Panc1 (cell line): ENCODE measurements at regions not wholly inside any gene's neighbourhood (a gene's known extent, or its start where the extent isn't known, plus 50 kb on each side); places are given as distances from the start of the nearest gene placed in this dataset.
"Not testable (repeated sequence)": the region's sequence is repeated elsewhere in the genome, so short reads cannot be mapped to it uniquely, and the experiment has no call there.

Experiments
- ATAC-seq: fragments of 200-7000 bp; cut with Tn5 transposase; 2 replicates; pipeline ENCODE4 v1.9.1; 2020; ENCODE audit warnings: mild to moderate bottlenecking, moderate library complexity
- BruUV-seq: library from RNA; stranded (reverse); fragments of 400-500 nt; replicated peaks from 2 replicates; lab custom pipeline; 2021; lab: Mats Ljungman, UMichigan
- CTCF ChIA-PET: fragments of 300-600 bp; sonication (Branson Sonifier 250); formaldehyde crosslinking; loops from one replicate; lab custom pipeline; 2022; ENCODE audit warnings: antibody characterized with exemption; lab: Charles Lee
- POLR2A ChIA-PET: fragments of 300-600 bp; sonication (Branson Sonifier 250); formaldehyde crosslinking; loops from one replicate; lab custom pipeline; 2022; ENCODE audit warnings: antibody characterized with exemption; lab: Charles Lee
- DNase-seq: peaks from one replicate; pipeline ENCODE4 v3.0.0-alpha.2; 2010; ENCODE audit warnings: low read depth, low spot score
- H3K27ac ChIP-seq: 2 replicates; pipeline ENCODE4 v1.5.1; 2011; ENCODE audit warnings: mild to moderate bottlenecking, low read length, inconsistent platforms
- H3K27me3 ChIP-seq: fragments of 200-500 bp; sonication (Bioruptor generic); 2 replicates; pipeline ENCODE4 v1.6.0; 2014; ENCODE audit warnings: low read length, inconsistent platforms; ENCODE audit not compliant: control insufficient read depth, insufficient read depth
- H3K36me3 ChIP-seq: fragments of 200-500 bp; sonication (Bioruptor generic); 2 replicates; pipeline ENCODE4 v1.5.1; 2014; ENCODE audit warnings: inconsistent platforms, mild to moderate bottlenecking, low read length, moderate library complexity; ENCODE audit not compliant: control insufficient read depth, insufficient read depth
- H3K4me1 ChIP-seq: 2 replicates; pipeline ENCODE4 v1.5.1; 2011; ENCODE audit warnings: inconsistent platforms, mild to moderate bottlenecking, low read length, moderate library complexity; ENCODE audit not compliant: control insufficient read depth, insufficient read depth
- H3K4me3 ChIP-seq, 2 experiments: 2 replicates each; pipeline ENCODE4 v1.5.1; 2011 to 2012; ENCODE audit warnings: low read depth in 2 of 2, low read length in 2 of 2, mild to moderate bottlenecking in 2 of 2, inconsistent platforms in 1 of 2, moderate library complexity in 1 of 2
- H3K9me3 ChIP-seq: fragments of 200-500 bp; sonication (Bioruptor generic); 2 replicates; pipeline ENCODE4 v1.5.1; 2014; ENCODE audit warnings: low read depth, mild to moderate bottlenecking, inconsistent platforms, low read length, moderate library complexity; ENCODE audit not compliant: control insufficient read depth, insufficient read depth
- POLR2AphosphoS5 ChIP-seq: IDR thresholded peaks from 2 replicates; pipeline ENCODE4 v1.6.1; 2012; ENCODE audit warnings: mild to moderate bottlenecking, low read depth, low read length, moderate library complexity
- SIN3A ChIP-seq: IDR thresholded peaks from 2 replicates; pipeline ENCODE4 v1.6.1; 2012; ENCODE audit warnings: low read depth, mild to moderate bottlenecking, low read length, moderate library complexity, borderline replicate concordance; ENCODE audit not compliant: insufficient read depth
- TCF7L2 ChIP-seq: IDR thresholded peaks from 2 replicates; pipeline ENCODE4 v1.6.1; 2011; ENCODE audit warnings: mild to moderate bottlenecking, low read depth, low read length, inconsistent platforms
- in situ Hi-C: cut with HindIII; loops from 2 replicates; pipeline ENCODE4 v1.10.0; 2016; ENCODE audit warnings: low sequenced_read_pairs, low pct_unique_long_range_greater_than_20kb
- intact Hi-C: fragments of 100-400 bp; cut with micrococcal nuclease; formaldehyde crosslinking; loops from one replicate; pipeline ENCODE4 v1.10.0; 2022; ENCODE audit not compliant: unreplicated experiment
- TF ChIP-seq, protein P1 (sequence below): fragments of 450-650 bp; IDR thresholded peaks from 2 replicates; pipeline ENCODE4 v1.5.1; 2017; ENCODE audit warnings: mild to moderate bottlenecking
- TF ChIP-seq, protein P2 (sequence below), 2 experiments: IDR thresholded peaks; 2 replicates each; pipeline ENCODE4 v1.6.1; 2011 to 2012; ENCODE audit warnings: low read depth in 2 of 2, control low read depth in 1 of 2, low read length in 1 of 2, mild to moderate bottlenecking in 1 of 2, moderate library complexity in 1 of 2; ENCODE audit not compliant: insufficient read depth in 1 of 2

DNA sequence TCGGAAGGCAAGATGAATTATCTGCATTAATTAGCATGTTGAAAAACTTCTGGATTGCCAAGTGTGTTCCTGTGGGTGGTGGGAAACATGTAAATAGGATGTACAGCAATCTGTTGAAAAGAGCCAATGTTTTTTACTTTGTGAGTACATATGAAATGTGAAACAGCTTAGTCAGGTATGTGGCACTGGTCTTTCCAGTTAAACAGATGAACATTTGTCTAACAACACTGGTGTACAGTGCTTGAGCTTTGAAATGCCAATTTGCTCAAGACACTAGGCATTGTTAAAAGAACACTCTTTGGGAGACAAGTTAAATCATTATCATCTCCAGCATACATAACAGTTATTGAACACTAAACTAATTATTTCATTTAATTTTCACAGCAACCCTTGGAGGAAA lies 107.3 kb upstream of the SLC24A2 start:
- in situ Hi-C loops: no loop called here

DNA sequence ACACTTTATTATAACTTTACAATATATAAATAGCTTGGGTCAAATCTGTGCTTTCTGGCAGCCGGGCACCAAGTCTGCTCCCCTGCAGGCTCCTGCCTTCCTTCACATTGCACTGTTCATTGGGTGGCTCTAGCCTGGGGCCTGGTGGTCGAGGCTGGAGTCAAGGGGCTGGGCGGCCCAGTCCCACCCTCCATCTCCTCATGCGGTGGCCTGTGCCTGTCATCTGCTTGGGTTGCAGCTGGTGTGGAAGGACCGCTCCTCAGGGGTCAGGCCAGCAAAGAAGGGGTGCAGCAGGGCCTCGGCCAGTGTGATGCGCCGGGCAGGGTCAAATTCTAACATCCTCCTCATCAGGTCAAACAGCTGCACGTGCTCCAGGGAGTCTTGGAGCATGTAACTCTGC lies 106.7 kb upstream of the SLC24A2 start:
- intact Hi-C loops, CTCF ChIA-PET, H3K9me3 ChIP-seq, H3K27me3 ChIP-seq, H3K4me1 ChIP-seq, in situ Hi-C loops, DNase-seq, H3K4me3 ChIP-seq, ATAC-seq, H3K27ac ChIP-seq, BruUV-seq, POLR2A ChIA-PET, H3K36me3 ChIP-seq: not testable (repeated sequence)

More for the DNA sequence above, 107.3 kb upstream of the SLC24A2 start:
- Histone ChIP-seq H3K9me3 (no peaks in the 10 kb centered on the region), H3K4me1 (no peaks in the 10 kb centered on the region), H3K27me3 (no peaks in the 10 kb centered on the region), H3K27ac (no peak overlapping the region), H3K4me3 (no peak overlapping the region), H3K36me3 (no peaks in the 10 kb centered on the region)
- no peak for TF ChIP-seq TCF7L2
- no peak for TF ChIP-seq POLR2AphosphoS5
- TF ChIP-seq, protein P1, sequence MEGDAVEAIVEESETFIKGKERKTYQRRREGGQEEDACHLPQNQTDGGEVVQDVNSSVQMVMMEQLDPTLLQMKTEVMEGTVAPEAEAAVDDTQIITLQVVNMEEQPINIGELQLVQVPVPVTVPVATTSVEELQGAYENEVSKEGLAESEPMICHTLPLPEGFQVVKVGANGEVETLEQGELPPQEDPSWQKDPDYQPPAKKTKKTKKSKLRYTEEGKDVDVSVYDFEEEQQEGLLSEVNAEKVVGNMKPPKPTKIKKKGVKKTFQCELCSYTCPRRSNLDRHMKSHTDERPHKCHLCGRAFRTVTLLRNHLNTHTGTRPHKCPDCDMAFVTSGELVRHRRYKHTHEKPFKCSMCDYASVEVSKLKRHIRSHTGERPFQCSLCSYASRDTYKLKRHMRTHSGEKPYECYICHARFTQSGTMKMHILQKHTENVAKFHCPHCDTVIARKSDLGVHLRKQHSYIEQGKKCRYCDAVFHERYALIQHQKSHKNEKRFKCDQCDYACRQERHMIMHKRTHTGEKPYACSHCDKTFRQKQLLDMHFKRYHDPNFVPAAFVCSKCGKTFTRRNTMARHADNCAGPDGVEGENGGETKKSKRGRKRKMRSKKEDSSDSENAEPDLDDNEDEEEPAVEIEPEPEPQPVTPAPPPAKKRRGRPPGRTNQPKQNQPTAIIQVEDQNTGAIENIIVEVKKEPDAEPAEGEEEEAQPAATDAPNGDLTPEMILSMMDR: no peak
- no peak for TF ChIP-seq SIN3A
- ChIA-PET POLR2A (no interaction called here), CTCF (no interaction called here)
- no peak for DNase-seq
- no peak for ATAC-seq
- no TSS peak for BruUV-seq
- intact Hi-C loops: no loop called here

DNA sequence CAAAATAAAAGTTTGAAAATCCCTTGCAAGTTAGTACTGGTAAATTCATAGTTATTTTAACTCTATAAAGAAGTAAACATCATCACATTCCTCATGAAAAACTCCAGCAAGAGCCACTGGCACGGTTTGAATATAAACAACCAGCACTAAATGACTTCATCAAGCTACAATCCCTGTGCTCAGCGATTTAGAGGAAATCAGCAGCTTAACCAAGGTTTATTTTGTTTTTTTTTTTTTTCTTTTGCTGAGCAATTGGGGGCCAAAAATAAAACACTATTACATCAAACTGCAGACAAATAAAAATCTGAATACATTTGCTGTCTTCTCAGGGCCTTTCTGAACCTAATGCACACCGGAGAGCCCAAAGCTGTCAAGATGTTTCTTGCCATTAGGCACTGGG lies 106.2 kb upstream of the SLC24A2 start:
- ChIA-PET CTCF (no interaction called here), POLR2A (no interaction called here)
- TF ChIP-seq, protein P2, sequence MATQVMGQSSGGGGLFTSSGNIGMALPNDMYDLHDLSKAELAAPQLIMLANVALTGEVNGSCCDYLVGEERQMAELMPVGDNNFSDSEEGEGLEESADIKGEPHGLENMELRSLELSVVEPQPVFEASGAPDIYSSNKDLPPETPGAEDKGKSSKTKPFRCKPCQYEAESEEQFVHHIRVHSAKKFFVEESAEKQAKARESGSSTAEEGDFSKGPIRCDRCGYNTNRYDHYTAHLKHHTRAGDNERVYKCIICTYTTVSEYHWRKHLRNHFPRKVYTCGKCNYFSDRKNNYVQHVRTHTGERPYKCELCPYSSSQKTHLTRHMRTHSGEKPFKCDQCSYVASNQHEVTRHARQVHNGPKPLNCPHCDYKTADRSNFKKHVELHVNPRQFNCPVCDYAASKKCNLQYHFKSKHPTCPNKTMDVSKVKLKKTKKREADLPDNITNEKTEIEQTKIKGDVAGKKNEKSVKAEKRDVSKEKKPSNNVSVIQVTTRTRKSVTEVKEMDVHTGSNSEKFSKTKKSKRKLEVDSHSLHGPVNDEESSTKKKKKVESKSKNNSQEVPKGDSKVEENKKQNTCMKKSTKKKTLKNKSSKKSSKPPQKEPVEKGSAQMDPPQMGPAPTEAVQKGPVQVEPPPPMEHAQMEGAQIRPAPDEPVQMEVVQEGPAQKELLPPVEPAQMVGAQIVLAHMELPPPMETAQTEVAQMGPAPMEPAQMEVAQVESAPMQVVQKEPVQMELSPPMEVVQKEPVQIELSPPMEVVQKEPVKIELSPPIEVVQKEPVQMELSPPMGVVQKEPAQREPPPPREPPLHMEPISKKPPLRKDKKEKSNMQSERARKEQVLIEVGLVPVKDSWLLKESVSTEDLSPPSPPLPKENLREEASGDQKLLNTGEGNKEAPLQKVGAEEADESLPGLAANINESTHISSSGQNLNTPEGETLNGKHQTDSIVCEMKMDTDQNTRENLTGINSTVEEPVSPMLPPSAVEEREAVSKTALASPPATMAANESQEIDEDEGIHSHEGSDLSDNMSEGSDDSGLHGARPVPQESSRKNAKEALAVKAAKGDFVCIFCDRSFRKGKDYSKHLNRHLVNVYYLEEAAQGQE (IDR thresholded peaks at IDR 0.05; ENCODE audit: insufficient read depth in 1 of 2, low read depth in 2 of 2, low read length in 1 of 2): no peak
- TF ChIP-seq, protein P1: no peak
- no peak for TF ChIP-seq SIN3A
- in situ Hi-C loops (no loop called here), intact Hi-C loops (no loop called here)
- Histone ChIP-seq H3K4me3 (no peak overlapping the region), H3K27ac (no peak overlapping the region), H3K36me3 (no peaks in the 10 kb centered on the region), H3K27me3 (no peaks in the 10 kb centered on the region), H3K9me3 (no peaks in the 10 kb centered on the region), H3K4me1 (no peaks in the 10 kb centered on the region)
- ATAC-seq (no peak), DNase-seq (no peak)
- BruUV-seq: no TSS peak
